Gastroesophageal sphincter (tissue), 3 donors: ENCODE measurements at regions not wholly inside any gene's neighbourhood (a gene's known extent, or its start where the extent isn't known, plus 50 kb on each side); places are given as distances from the start of the nearest gene placed in this dataset.

Experiments
- EP300 ChIP-seq: sonication (generic); formaldehyde crosslinking; IDR thresholded peaks from one replicate; pipeline ENCODE4 v1.6.1; 2017; ENCODE audit warnings: antibody characterized with exemption, mild to moderate bottlenecking
- POLR2A ChIP-seq, 2 donors: fragments of 450-650 bp; IDR thresholded peaks; one replicate each; pipeline ENCODE4 v1.6.1; 2017; ENCODE audit warnings: antibody characterized with exemption in 2 of 2, mild to moderate bottlenecking in 2 of 2, moderate library complexity in 1 of 2
- POLR2AphosphoS5 ChIP-seq: sonication (generic); formaldehyde crosslinking; IDR thresholded peaks from one replicate; pipeline ENCODE4 v1.6.1; 2017; ENCODE audit warnings: antibody characterized with exemption
- TF ChIP-seq, protein P1 (sequence below), 4 experiments: fragments of 200-600 bp in 2 of 4; fragments of 450-650 bp in 2 of 4; sonication (generic) in 1 of 4; IDR thresholded peaks; one replicate each; pipeline ENCODE4 v1.5.1; 2017 to 2019; ENCODE audit warnings: antibody characterized with exemption in 4 of 4, mild to moderate bottlenecking in 2 of 4, moderate library complexity in 2 of 4

DNA sequence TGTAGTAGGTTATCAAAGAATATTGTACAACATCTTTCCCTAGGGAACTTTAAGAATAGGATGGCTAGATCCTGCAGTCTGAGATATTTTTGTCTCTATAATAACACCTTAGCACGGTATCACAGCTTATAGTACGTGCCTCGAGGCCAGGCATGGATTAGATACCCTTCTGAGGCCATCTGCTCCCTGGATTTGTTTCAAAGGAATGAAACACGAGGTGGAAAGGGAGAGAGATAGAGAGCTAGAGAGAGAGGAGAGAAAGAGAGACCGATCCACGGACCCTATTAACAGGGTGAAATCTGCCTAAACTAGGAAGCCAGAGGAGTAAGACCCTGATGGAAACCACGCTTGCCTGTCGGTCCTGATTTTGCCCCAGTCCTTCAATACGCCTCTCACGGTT is 92.5 kb downstream of the CD83 start:
- TF ChIP-seq POLR2A (IDR thresholded peaks at IDR 0.05) (no peak), EP300 (no peak), POLR2AphosphoS5 (no peak)
- TF ChIP-seq, protein P1, sequence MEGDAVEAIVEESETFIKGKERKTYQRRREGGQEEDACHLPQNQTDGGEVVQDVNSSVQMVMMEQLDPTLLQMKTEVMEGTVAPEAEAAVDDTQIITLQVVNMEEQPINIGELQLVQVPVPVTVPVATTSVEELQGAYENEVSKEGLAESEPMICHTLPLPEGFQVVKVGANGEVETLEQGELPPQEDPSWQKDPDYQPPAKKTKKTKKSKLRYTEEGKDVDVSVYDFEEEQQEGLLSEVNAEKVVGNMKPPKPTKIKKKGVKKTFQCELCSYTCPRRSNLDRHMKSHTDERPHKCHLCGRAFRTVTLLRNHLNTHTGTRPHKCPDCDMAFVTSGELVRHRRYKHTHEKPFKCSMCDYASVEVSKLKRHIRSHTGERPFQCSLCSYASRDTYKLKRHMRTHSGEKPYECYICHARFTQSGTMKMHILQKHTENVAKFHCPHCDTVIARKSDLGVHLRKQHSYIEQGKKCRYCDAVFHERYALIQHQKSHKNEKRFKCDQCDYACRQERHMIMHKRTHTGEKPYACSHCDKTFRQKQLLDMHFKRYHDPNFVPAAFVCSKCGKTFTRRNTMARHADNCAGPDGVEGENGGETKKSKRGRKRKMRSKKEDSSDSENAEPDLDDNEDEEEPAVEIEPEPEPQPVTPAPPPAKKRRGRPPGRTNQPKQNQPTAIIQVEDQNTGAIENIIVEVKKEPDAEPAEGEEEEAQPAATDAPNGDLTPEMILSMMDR (IDR thresholded peaks at IDR 0.05), result no peak
